GM19397 (cell line): ENCODE measurements at regions not wholly inside any gene's neighbourhood (a gene's known extent, or its start where the extent isn't known, plus 50 kb on each side); places are given as distances from the start of the nearest gene placed in this dataset.
"Not testable (repeated sequence)": the region's sequence is repeated elsewhere in the genome, so short reads cannot be mapped to it uniquely, and the experiment has no call there.

Experiments used
- ATAC-seq: cut with Tn5 transposase; IDR thresholded peaks from one replicate; pipeline ENCODE4 v1.9.1; 2021; ENCODE audit warnings: mild to moderate bottlenecking, moderate library complexity; ENCODE audit not compliant: unreplicated experiment

- ATAC-seq: not testable (repeated sequence)
Measured at GRCh38 chr1:149274493-149274892, 171.1 kb upstream of the NBPF9 start.

GRCh38 chr1:149275802-149276201 is 172.5 kb upstream of the NBPF9 start:
- ATAC-seq: not testable (repeated sequence)

DNA sequence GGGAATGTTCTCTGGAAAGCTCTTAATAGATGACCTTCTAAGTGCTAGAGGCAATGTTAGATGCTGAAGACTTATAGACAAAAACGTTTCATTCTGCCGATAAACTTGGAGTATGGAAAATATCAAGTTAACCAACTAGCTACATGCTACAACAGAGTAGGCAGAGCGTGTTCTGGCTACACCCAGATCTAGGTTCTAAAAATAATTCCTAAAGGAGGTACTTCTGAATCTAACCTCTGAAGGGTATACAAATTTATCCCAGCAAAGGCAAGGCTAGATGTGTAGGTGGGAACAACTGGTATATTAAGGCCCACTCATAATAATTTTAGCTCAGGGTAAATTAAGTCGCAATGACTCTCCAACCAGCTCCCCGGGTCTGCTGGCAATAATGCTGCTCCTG is 173.1 kb upstream of the NBPF9 start:
- not testable (repeated sequence) for ATAC-seq

DNA sequence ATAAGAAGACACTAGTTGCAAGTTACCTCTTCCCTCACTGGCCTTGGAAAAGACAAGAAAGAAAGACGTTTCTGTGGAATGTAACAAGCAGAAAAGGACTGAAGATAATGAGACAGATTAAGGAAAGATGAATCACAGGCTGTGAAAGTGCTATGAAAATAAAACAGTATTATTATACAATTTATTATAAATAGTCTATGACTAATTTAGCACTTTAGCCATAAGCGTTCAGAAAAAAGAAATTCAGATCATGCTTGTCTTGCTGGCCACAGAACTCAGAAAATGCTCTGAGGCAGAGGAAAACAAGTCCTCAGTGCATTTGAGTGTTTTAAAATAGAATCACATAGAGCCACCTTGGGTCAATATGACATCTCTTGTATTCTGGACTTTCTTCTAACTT is 174.8 kb upstream of the NBPF9 start:
- not testable (repeated sequence) for ATAC-seq

DNA sequence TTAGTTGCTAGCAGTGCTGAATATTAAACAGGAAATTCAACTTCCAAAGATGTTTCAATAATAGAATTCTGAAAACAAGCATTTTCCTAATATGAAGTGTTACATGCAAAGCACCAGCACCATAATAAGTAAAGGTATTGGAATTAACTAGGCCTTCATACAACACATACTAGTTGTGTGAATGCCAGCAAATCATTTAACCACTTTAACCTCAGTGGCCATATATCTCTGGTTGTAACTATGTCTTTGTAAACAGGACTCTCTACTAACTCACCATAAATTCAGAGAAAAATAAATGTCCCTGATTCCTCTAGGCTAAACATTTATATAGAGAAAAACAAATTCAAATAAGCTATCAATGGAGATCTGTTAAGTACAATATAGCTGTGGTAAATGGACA is 175.7 kb upstream of the NBPF9 start:
- not testable (repeated sequence) for ATAC-seq

- not testable (repeated sequence) for ATAC-seq
Measured at GRCh38 chr1:149279512-149279911, 176.2 kb upstream of the NBPF9 start.

DNA sequence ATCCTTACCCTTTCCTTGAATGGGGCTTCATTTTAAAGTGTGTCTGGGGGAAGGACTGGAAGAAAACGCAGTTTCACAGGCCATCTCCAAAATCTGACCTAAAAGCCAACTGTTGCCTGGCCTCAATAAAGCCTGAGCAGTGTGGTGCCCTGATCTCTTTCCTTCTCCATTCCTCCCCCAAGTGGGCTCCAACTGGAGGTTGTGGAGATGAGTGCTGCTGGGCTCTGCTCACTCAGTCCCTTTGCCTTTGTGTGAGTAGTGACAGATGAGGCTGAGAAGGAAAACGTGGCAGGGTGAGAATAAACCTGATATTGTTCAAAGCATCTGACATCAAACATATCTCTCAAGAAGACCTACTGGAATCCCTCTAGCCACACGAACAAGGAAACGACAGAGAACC is 181.4 kb upstream of the NBPF9 start:
- not testable (repeated sequence) for ATAC-seq

DNA sequence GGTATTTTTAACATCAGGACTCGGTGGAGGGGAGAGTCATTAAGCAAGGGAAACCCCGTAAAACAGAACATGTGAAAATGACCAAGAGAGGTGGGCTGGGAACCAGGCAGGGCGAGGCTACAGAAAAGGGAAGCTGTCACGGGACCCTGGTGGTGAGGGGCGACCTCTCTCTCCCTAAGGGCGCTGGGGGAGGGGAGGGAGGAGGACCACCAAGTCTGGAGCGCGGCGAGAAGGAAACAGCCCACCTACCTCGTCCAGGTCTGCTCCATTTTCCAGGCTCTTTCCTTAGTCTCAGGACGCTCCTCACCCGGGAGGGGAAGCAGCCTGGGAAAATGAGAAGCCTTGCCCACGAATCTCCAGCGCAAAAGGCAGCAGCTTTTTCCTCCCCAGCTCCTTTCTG is 181.9 kb upstream of the NBPF9 start:
- ATAC-seq: not testable (repeated sequence)

DNA sequence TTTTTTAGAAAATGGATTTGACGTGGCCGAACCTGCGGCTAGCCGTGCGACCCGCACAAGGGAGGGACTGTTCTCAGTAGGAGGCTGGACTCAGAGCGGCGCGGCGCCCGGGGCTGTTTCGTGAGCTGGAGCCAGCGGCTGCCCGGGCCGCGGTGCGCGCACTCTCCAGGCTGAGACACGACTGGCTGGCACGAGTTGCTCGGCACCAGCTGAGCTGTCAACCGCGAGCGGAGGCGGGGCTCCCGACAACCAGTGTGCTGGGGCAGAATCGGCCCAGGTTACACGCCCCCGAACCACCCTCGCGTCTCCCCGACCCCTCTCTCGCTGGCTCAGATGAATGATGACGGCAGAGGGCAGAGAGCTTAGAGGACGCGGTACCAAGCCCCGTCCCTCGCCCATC is 182.3 kb upstream of the NBPF9 start:
- ATAC-seq: not testable (repeated sequence)

GRCh38 chr1:149288580-149288979 is 185.2 kb upstream of the NBPF9 start:
- ATAC-seq: not testable (repeated sequence)

- ATAC-seq: not testable (repeated sequence)
Measured at GRCh38 chr1:149300478-149301218, 174.2 kb upstream of the NBPF19 start.

DNA sequence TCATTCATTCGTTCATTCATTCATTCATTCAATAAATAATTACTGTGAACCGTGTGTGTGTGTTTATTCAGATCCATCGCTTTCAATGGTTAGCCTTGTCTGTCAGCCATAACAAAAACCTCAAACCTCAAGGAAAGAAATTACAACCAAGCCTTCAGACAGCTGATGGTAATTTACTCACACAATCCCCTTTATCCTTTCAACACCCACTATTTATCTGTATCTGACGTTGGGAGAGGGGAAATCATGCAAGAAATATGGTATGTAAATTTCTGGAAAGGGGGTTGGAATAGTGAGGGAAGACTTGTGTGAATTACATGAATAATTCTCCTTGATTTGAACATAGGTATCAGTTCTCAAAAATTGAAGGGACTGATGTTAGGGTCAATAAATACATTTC is 173.6 kb upstream of the NBPF19 start:
- ATAC-seq: not testable (repeated sequence)

- ATAC-seq: not testable (repeated sequence)
Measured at GRCh38 chr1:149304796-149305195, 170.0 kb upstream of the NBPF19 start.

- not testable (repeated sequence) for ATAC-seq
Measured at GRCh38 chr1:149307640-149308039, 167.2 kb upstream of the NBPF19 start.

DNA sequence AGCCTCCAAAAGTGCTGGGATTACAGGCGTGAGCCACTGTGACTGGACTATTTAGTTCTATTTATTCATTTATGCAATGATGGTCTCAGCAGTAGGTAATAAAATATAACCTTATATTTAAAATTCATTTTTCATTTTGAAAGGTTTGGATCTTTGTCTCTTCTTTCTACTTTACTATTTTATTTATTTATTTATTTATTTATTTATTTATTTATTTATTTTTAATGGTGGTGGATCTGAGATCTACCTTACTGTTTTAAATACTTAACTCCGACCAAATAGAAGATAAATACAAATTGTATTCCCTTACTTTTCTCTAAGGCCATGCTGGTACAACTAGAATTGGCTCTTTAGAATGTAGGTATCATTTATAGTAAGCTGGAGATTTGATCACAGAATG is 159.9 kb upstream of the NBPF19 start:
- not testable (repeated sequence) for ATAC-seq

DNA sequence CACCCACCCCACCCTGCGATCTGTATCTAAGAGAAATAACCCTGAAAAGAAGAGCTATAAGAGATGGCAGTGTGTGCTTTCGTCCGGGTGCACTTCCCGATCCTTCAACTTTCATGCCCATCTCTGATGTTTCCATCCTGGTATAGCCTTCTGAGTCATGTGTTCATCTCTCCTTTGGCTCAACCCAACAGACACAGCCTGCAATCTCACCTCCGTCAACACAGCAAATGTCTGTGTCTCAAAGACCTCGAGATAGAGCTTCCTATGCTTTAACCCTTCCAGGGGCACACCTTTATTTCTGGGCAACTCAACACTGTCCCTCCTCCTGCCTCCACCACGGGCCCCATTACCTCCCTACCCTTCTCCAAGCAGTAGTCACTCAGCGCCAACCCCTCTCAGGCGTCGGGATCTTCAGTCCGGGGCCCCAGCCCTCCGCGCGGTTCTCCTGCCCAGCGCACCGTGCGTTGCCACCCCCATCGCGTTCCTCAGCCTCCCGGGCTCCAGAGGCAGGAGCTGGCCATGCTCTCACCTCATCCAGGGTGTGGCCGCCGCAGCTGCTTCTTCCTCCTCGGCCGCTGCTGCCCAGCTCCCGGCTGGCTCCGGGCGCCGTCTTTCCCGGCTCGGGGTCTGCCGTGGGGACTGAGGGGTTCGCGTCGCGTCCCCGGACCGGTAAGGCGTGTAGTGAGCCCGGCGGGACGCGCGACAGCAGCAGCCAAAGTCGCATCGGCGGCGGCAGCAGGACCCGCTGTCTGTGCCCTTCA is 153.7 kb upstream of the NBPF19 start:
- ATAC-seq: not testable (repeated sequence)

DNA sequence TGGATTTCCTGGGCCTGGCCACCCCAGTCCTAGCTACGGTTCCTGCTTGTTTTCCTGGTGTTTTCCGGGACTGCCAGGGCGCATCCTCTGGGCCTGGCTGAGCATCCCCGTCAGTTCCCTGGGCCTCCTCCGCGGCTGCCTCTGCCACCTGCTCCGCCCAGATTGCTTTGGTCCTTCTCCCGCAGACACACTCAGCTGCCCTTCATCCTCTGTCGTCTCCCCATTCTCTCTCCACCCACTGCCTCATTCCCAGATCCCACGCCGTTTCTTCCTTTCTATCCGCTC is 153.2 kb upstream of the NBPF19 start:
- ATAC-seq: not testable (repeated sequence)

- not testable (repeated sequence) for ATAC-seq
Measured at GRCh38 chr1:149330081-149330335, 144.8 kb upstream of the NBPF19 start.

- not testable (repeated sequence) for ATAC-seq
Measured at GRCh38 chr1:149336082-149336481, 138.8 kb upstream of the NBPF19 start.

- not testable (repeated sequence) for ATAC-seq
Measured at GRCh38 chr1:149338221-149338691, 136.6 kb upstream of the NBPF19 start.

DNA sequence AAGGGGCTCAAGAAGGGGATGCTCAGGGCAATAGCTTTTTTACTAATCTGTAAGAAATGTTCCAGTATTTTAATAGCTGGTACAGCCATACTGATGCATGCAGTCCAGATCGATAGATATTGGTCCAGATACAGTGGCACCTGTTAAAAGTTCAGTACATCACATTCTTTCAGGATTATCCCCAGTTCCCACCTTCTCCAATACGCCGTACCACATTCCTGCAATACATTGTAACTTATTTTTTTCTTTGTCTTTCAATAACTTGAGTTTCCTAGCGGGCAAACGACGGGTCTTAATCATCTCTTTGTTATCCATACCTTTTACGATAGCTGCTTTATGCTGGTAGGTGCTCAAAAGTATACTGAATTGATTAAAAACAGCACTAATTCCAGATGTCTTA is 136.1 kb upstream of the NBPF19 start:
- ATAC-seq: not testable (repeated sequence)

- not testable (repeated sequence) for ATAC-seq
Measured at GRCh38 chr1:149349448-149349847, 125.4 kb upstream of the NBPF19 start.
